Umbilical cord (tissue), 1 donor: ENCODE measurements at regions not wholly inside any gene's neighbourhood (a gene's known extent, or its start where the extent isn't known, plus 50 kb on each side); places are given as distances from the start of the nearest gene placed in this dataset.

Experiments used
- DNase-seq: peaks from one replicate; pipeline ENCODE4 v3.0.0-alpha.2; 2015; ENCODE audit warnings: low spot score

- no peak for DNase-seq
These were observed 204.4 kb downstream of the RPS29 start for GRCh38 chr14:49381778-49382177.

GRCh38 chr14:49367696-49368095 lies 218.5 kb downstream of the RPS29 start:
- DNase-seq = no peak

GRCh38 chr14:49366416-49366815 lies 219.8 kb downstream of the RPS29 start:
- no peak for DNase-seq

GRCh38 chr14:49364752-49365117 lies 221.4 kb downstream of the RPS29 start:
- DNase-seq = no peak

- no peak for DNase-seq
These were observed 222.1 kb downstream of the RPS29 start for GRCh38 chr14:49363821-49364751.

GRCh38 chr14:49362916-49363315 lies 223.3 kb downstream of the RPS29 start:
- DNase-seq = no peak

GRCh38 chr14:49339130-49339529 lies 247.1 kb downstream of the RPS29 start:
- no peak for DNase-seq

GRCh38 chr14:49319810-49320209 lies 266.4 kb downstream of the RPS29 start:
- DNase-seq = no peak

- no peak for DNase-seq
These were observed 270.6 kb downstream of the RPS29 start for GRCh38 chr14:49315570-49315969.

- DNase-seq = no peak
These were observed 271.4 kb downstream of the RPS29 start for GRCh38 chr14:49314737-49315136.

- no peak for DNase-seq
These were observed 273.1 kb downstream of the RPS29 start for GRCh38 chr14:49313108-49313507.

GRCh38 chr14:49310298-49310697 lies 275.9 kb downstream of the RPS29 start:
- no peak for DNase-seq

GRCh38 chr14:49306152-49306751 lies 279.9 kb downstream of the RPS29 start:
- DNase-seq = peak; percentile 28

GRCh38 chr14:49303946-49304516 lies 282.1 kb downstream of the RPS29 start:
- DNase-seq = peak; percentile 74

GRCh38 chr14:49297102-49297501 lies 289.1 kb downstream of the RPS29 start:
- DNase-seq = no peak

- DNase-seq = no peak
These were observed 291.5 kb downstream of the RPS29 start for GRCh38 chr14:49294621-49295148.

GRCh38 chr14:49287004-49287403 lies 299.2 kb downstream of the RPS29 start:
- no peak for DNase-seq

- no peak for DNase-seq
These were observed 299.8 kb downstream of the RPS29 start for GRCh38 chr14:49286257-49286983.

- no peak for DNase-seq
These were observed 305.6 kb downstream of the RPS29 start for GRCh38 chr14:49280566-49280965.

GRCh38 chr14:49250517-49250916 lies 335.7 kb downstream of the RPS29 start:
- no peak for DNase-seq

- DNase-seq = no peak
These were observed 336.1 kb downstream of the RPS29 start for GRCh38 chr14:49250109-49250508.

GRCh38 chr14:49249022-49249421 lies 337.2 kb downstream of the RPS29 start:
- DNase-seq = no peak
